HG02610 (cell line): ENCODE measurements at regions not wholly inside any gene's neighbourhood (a gene's known extent, or its start where the extent isn't known, plus 50 kb on each side); places are given as distances from the start of the nearest gene placed in this dataset.

Experiments
- ATAC-seq: cut with Tn5 transposase; IDR thresholded peaks from one replicate; pipeline ENCODE4 v1.9.1; 2021; ENCODE audit warnings: mild to moderate bottlenecking, moderate library complexity; ENCODE audit not compliant: unreplicated experiment

DNA sequence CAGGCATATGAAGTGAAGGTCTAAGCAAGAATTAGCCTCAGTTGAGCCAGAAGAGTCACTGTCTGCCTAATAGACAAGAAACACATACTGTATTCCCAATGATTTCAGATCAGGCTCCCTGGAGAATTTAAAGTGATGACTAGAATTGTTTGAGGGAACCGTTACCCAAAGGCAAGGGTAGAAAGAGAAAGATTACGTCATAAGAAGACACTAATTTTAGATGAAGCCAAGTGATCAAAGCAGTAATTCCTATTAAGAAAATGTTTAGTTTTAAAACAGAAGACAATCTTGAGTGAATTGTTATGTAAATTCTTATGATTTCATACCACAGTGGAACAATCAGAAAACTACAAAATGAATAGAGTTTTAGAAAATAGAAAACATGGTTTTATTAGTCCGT is 194.5 kb upstream of the ARSJ start:
- ATAC-seq, result no peak

DNA sequence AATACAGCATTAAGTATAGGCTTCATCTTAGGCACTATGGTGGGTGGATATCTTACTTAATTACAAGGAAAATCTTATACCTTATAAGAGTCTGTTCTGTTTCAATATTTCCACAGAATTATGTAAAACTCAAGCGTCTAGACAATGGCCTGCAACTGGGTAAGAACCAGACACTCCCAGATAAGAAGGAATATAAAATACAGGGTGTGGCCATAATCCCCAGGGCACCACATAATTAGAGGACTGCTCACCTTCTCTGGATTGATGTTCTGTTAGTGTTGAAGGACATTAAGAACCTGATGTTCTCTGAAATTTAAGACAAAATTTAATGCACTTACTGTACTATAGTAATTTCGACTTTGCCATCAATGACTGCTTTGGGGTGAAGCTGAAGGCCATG is 198.2 kb upstream of the ARSJ start:
- no peak for ATAC-seq

DNA sequence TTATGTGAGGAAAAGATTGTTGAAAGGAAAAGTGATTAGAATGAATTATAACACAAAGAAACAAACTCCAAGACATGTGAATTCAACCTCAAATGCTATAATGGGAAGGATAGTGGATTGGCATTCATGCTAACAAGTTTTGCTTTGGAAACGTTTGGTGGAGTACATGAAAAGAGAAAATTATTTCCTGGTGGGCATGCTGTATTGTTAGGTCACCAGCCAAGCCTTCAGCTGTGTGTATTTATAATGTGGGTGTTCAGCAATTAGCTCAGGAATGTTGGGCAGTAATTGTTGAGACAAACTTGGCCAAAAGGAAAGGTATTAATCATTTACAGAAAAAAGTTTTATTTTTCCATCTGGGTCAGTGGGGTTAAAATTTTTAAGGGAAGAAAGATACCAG is 198.9 kb upstream of the ARSJ start:
- no peak for ATAC-seq

DNA sequence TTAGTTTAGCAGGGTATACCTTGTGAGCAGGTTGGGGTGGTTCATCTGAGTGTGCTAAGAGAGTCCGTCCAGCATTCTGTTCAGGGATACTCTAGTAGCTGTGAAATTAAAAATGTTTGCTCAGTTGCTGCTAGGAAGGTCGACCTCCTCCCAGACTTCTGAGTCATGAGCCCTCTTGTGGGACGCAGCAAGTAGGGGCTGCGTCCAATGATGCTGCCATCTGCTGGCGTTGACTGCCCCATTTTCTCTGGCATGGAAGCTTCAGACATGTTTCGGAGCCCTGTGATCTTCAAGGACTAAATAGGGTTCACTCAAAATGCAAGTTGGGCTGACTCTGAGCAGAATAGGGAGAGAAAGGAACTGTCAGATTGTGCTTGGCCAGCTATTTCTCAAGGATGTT is 201.0 kb upstream of the ARSJ start:
- peak; percentile 48 for ATAC-seq

DNA sequence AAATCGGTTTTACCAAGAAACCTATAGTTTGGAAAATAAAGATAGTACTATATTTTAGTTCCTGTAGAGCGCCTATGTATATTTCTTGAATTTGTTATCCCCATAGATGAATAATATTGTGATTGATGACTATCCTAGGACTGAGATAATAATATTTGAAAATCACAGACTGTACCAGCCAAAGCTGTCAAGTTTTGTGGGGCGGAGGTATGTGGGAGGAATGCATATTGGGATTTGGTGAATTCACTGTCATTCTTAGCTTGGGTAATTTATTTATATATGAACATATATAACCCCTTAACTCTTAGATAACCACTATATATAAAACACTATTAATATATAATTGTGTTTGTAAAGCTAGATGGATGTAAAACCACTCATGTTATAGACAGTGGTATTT is 205.5 kb upstream of the ARSJ start:
- ATAC-seq, result no peak

DNA sequence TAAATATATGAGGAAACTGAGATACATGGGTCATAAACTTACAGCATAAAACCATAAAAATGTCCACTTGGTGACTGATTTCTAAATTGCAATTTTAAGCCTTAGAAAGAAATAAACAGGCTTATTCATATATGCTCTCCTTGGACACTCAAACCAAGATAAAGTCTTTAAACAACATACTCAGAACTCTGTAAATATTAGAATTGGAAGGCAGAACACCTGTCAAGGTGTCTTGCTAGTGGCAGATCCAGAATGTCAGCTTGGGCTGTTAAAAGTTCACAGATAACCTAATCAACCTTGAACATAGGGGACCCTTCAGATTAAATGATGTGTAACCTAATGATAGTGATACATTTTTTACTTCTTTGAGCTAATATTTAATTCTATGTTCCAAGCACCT is 208.1 kb upstream of the ARSJ start:
- no peak for ATAC-seq

DNA sequence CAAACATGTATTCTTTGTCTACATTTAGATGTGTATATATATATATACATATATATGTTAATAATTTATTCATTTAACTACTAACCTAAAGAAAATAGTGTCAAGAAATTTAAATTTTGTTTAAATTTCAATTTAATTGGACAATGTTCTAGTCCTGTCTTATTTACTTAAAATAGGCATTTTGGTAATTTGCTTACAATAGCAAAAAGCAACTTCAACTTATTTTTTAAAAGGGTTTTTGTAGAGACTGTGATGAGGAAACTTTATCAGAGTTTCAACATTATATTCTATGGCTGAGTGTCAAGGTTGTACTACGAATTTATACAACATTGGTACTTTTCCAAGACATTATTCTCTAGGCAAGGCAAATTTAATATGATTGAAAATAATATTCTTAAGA is 212.0 kb upstream of the ARSJ start:
- ATAC-seq, result no peak

DNA sequence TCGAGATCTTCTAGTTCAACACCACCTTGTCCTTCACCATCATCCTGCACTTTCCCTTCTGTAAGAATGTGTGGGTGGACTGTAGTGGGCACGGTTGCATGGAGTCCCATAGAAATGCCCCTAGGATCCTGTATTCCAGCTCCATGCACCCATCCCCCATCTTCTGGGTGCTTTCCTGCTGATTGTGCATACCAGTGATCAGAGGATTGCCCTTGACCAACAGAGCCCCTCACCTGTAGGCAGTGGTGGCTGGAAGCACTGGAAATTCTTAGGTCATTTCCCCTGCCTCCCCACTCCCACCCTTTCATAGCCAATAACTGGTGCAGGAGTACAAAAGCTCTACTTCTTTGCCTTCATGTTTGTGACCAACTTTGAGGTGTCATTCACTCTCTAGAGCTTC is 213.4 kb upstream of the ARSJ start:
- no peak for ATAC-seq

DNA sequence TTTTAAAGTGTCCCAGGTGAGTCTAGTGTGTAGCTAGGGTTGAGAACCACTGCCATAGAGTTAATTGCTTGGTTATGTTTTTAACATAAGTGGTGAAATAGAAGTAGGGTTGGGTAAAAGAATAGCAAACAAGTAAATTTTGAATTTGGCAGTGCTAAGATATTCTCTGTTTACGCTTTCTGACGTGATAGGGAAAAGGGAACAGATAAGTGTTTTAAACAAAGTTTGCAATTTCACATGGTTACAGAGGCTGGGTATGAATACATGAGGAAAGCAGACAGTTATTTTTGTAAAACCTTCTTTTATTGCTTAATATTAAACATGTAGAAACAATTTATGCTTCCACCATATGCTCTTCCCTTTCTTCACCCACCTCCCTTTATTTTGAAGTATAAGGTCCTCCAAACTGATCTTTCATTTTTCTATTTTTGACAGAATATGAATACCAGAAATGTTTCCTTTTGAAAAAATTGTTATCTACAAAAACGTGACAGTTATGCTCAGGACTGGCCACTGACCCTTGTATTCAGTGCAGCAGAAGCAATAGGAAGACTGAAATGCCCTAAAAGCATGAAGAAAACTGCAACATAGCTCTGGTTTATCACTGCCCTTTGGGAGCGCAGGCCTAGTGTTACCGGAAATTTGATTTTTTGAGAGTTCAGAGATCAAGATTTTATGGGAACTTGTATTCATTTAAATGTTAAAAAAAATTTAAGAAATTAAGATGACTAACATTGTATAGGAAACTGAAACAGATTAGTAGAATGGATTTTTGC is 214.4 kb upstream of the ARSJ start:
- ATAC-seq, result no peak

DNA sequence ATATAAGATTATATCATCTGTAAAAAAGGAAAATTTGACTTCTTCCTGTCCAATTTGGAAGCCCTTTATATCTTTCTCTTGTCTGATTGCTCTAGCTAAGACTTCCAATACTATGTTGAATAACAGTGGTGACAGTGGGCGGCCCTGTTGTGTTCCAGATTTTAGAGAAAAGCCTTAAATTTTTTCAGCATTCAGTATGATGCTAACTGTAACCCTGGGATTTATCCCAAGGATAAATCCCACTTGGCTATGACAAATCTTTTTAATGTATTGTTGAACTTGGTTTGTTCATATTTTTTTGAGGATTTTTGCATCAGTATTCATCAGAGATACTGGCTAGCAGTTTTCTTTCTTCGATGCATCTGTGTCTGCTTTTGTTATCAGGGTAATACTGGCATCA is 217.2 kb upstream of the ARSJ start:
- ATAC-seq, result no peak

DNA sequence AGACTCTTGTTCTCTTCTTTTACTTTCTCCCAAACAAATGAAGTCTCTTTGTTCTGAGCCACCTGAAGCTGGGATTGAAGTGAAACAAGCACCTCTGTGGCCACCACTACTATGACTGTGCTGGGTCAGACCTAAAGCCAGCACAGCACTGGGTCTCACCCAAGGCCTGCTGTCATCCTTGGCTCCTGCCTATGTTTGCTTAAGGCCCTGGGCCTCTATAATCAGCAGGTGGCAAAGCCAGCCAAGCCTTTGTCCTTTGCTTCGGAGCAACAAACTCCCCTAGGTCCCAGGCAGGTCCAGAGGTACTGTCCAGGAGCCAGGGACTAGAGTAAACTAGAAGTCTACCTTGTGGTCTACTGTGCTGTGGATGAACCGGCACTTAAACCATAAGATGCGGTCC is 220.6 kb upstream of the ARSJ start:
- no peak for ATAC-seq

DNA sequence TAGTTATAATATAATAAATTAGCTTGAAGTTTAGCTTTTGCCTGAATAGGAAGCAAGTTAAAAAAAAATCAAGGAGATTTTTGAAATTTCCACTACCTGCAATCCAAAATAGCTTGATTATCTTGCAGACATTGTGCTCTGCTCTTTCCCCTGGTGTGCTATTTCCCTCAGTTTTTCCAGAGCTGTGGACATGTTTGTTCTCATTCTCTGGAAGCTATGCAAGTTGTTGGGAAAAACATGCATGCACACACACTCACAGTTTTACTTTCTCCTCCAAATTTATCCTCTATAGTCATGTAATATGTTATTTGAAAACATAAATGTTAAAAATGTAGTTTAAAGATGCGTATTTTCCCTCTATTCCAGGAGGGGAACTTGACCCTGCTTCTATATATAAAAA is 225.8 kb upstream of the ARSJ start:
- ATAC-seq, result no peak

DNA sequence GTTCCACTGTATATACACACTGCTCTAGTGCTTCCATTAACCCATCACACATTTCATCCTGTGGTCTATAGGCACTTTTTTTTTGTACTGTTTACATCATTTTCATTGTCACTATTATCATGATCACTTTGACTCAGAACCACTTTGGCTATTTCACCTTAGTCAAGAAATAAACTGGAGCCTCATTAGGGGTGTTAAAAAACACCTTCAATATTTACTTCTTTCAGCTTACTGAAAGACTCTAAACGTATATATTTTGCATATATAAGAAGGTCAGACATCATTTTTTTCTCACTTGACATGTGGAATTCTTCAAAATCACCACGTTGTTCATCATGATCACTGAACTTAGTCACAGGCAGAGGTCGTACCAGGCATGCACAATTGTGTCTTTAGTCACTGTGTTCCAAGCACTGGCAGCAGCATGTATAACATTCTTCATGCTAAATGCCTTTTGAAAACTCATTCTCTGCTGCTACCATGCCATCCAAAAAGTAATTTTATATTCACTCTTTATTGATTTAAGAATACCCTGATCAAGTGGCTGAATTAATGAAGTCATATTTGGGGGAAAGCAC is 229.2 kb upstream of the ARSJ start:
- ATAC-seq, result no peak

DNA sequence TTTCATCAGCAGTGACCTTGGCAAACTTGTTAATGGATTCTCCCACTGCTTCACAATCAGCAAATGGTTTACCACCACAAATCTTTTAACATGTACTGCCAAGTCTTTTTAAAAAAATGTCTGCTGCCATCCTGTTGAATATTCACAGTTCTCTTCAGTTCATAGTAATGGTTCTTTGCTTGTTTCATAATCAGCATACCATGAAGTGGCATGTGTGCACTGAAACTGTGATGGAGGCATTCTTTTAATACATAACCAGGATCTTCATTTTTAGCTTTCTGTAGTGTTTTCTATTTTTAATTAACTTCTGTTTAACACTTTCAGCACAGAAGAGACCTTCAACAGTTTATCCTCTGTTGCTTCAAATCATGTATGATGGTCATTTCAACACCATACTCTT is 230.1 kb upstream of the ARSJ start:
- ATAC-seq, result no peak

DNA sequence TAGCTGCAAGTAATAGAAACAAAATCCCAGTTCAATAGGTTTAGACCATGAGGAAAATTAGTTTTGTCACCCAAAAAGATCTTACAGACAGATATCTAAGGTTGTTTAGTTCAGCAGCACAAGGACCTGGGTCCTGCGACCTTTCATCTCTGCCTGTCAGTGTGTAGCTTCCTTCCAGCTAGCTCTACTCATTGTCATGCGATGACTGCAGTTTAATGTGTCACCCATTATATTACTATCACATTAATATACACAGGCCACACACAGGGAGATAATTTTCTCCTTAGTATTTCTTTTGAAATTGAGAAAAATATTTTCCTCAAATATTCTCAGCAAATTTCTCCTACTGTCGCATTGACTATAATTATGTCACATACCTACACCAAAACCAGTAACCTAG is 232.1 kb upstream of the ARSJ start:
- no peak for ATAC-seq

DNA sequence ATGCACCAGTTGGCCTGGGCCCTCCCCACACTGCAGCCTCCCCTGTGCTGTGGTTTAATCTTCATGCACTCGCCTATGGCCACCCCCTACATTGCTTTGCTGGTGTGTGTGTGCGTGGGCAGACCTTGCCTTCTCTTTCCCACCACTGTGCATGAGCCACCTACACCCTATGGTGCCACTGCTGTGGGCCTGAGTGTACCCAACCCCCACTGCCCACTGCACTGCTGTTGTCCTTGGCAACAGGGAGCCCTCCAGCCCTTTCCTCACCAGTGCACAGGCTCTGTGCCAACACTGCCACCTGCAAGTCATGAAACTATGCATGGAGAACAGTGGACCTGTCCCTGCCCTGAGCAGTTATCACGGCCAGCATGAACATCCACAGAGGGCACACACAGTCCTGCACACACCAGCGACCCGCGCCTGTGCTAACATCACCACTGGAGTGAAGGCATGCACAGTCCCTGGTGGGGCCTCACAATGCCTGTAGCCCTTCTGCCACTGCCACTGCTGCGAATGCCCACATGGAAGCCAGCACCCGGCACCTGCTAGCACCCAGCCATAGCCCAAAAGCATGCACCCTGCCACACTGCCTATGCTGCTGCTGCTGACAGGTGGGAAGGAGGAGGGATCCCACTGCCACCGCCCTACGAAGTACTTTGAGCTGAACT is 237.8 kb upstream of the ARSJ start:
- ATAC-seq, result no peak

DNA sequence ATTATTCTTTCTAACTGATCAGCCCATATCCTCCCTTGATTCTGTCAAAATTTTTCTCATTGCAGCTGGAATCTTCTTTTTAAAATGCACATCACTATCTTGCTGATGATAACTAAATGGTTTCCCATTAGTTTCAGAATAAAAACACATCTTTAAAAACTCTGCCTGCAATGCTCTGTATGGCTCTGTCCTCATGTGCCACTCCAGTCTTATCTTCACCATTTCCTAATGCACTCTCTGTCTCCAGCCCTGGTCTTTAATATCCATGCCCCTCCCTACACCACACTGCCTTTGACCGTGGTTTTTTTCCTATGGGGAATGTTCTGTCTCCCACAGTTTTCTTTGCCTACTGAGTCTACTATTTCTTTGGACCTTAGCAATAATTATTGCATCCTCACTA is 244.1 kb upstream of the ARSJ start:
- ATAC-seq, result no peak

DNA sequence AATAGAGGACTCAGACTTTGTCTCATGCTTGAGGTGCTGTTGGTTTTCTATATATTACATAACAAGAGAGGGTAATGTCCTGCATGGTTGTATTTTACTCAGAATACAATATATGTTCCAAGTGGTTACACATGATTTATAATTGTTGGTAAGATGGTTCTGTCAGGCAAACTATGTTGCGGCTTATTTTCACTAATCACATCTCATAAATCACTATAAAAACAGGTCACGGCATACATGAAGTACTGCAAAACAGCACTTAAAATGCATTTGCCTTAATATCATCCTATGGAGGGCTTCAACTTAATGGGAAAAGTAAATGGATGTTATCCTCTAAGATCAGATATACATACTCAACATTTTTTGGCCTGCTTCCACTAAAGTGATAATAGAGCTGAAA is 246.0 kb upstream of the ARSJ start:
- no peak for ATAC-seq

DNA sequence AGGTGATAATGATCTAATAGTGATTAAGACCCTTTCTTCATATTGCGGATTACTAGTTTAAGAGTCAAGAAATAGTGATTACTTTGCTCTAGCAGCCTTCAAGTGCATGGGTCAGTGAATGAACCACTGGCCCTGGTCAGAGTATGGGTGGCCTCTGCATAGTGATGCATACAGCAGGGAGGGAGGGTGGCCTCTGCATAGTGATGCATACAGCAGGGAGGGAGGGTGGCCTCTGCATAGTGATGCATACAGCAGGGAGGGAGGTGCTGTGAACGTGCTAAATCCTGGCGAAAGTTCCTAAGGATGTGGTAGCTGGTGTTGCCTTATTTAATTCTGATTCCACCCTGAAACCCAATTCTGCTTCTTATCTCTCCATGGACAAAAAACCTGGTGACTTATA is 246.7 kb upstream of the ARSJ start:
- ATAC-seq, result no peak

DNA sequence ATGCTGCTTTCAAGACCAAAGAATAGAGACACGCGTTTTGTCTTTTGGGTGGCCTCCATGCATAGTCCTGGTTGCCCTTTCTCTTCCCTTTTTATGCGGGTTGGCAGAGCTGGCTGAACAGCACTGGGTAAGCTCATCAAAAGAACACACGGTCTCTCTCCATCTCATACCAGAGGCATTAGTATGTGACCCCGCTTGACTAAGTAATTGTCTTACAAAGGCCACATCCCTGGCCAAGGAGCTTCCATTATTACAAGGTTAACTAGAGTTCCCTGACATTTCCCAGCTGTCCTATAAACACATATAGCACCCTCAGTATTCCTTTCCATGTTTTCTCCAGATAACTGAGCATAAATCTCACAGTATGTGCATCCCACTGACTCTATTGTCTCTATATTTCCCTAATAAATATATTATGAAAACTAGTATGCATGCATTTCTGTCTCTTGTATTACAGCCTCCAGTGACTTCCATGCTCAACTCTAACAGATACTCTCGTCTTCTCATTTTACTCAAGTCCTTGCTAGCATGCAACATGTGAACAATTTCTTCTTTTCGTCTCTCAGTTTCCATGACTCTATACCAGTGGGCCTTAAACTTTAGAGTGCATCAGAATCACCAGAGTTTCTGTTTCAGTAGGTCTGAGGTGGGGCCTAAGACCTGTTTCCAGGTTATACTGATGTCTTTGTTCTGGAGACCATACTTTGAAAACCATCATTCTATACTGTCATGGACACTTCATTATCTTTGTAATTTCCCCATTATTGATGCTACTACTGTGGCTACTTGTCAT is 247.7 kb upstream of the ARSJ start:
- no peak for ATAC-seq

DNA sequence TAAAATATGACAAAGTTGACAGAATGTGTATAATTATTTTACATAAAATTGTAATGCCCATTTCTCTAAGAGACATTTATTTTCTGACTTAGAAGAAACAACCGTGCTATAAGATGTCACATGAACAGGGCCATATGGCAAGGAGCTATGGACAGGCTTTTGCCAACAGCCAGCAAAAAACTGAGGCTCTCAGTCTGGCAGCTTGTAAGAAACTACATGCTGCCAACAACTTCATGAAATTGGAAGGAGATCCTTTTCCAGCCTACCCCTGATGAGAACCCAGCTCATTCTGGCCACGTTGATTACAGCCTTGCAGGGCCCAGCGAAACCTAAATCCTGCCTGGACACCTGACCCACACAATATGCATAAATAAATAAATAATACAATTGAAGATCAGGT is 250.3 kb upstream of the ARSJ start:
- ATAC-seq, result no peak
